Trophoblast cell (in vitro differentiated cells and primary cell): ENCODE measurements at regions not wholly inside any gene's neighbourhood (a gene's known extent, or its start where the extent isn't known, plus 50 kb on each side); places are given as distances from the start of the nearest gene placed in this dataset.

Source experiments
- DNase-seq, 2 donors: peaks; one replicate each; pipeline ENCODE4 v3.0.0-alpha.2; 2016
- H2AFZ ChIP-seq: 2 replicates; pipeline ENCODE4 v1.6.1; 2013; ENCODE audit warnings: low read length, moderate library complexity, mild to moderate bottlenecking; ENCODE audit not compliant: insufficient read depth, poor library complexity
- H2AK5ac ChIP-seq: 2 replicates; pipeline ENCODE4 v1.6.1; 2013; ENCODE audit warnings: mild to moderate bottlenecking, low read length
- H2BK120ac ChIP-seq: 2 replicates; pipeline ENCODE4 v1.6.1; 2013; ENCODE audit warnings: low read length, mild to moderate bottlenecking, moderate library complexity; ENCODE audit not compliant: insufficient read depth, poor library complexity
- H2BK12ac ChIP-seq: 2 replicates; pipeline ENCODE4 v1.6.1; 2013; ENCODE audit warnings: mild to moderate bottlenecking, low read length, moderate library complexity
- H2BK5ac ChIP-seq: 2 replicates; pipeline ENCODE4 v1.6.1; 2013; ENCODE audit warnings: low read length, low read depth, moderate library complexity, mild to moderate bottlenecking; ENCODE audit not compliant: poor library complexity
- H3K14ac ChIP-seq: 2 replicates; pipeline ENCODE4 v1.6.1; 2013; ENCODE audit warnings: mild to moderate bottlenecking, low read length
- H3K18ac ChIP-seq: 2 replicates; pipeline ENCODE4 v1.6.1; 2013; ENCODE audit warnings: mild to moderate bottlenecking, low read length
- H3K23ac ChIP-seq: 2 replicates; pipeline ENCODE4 v1.6.1; 2013; ENCODE audit warnings: low read length
- H3K27ac ChIP-seq: 2 replicates; pipeline ENCODE4 v1.5.1; 2013; ENCODE audit warnings: low read depth, mild to moderate bottlenecking, inconsistent platforms, low read length, moderate library complexity
- H3K27me3 ChIP-seq: 2 replicates; pipeline ENCODE4 v1.6.1; 2013; ENCODE audit warnings: inconsistent platforms, mild to moderate bottlenecking, low read length, moderate library complexity; ENCODE audit not compliant: insufficient read depth
- H3K36me3 ChIP-seq, 2 experiments: 1 replicate in 1 of 2; 2 replicates in 1 of 2; pipeline ENCODE4 v1.6.1; 2013; ENCODE audit warnings: low read length in 2 of 2, mild to moderate bottlenecking in 2 of 2, moderate library complexity in 1 of 2; ENCODE audit not compliant: insufficient read depth in 2 of 2, control insufficient read depth in 1 of 2
- H3K4ac ChIP-seq: 2 replicates; pipeline ENCODE4 v1.6.1; 2013; ENCODE audit warnings: low read depth, mild to moderate bottlenecking, low read length, moderate library complexity
- H3K4me1 ChIP-seq, 2 experiments: 1 replicate in 1 of 2; 2 replicates in 1 of 2; pipeline ENCODE4 v1.6.1; 2013; ENCODE audit warnings: low read length in 2 of 2, mild to moderate bottlenecking in 2 of 2, moderate library complexity in 1 of 2; ENCODE audit not compliant: insufficient read depth in 2 of 2, control insufficient read depth in 1 of 2
- H3K4me2 ChIP-seq: 2 replicates; pipeline ENCODE4 v1.6.1; 2013; ENCODE audit warnings: inconsistent platforms, mild to moderate bottlenecking, low read length, moderate library complexity
- H3K4me3 ChIP-seq: 2 replicates; pipeline ENCODE4 v1.5.1; 2013; ENCODE audit warnings: mild to moderate bottlenecking, low read depth, low read length, inconsistent platforms
- H3K79me1 ChIP-seq: one replicate; pipeline ENCODE4 v1.6.1; 2013; ENCODE audit warnings: low read length
- H3K79me2 ChIP-seq: 2 replicates; pipeline ENCODE4 v1.6.1; 2013; ENCODE audit warnings: low read length, mild to moderate bottlenecking; ENCODE audit not compliant: control insufficient read depth, insufficient read depth, poor library complexity
- H3K9ac ChIP-seq: 2 replicates; pipeline ENCODE4 v1.6.1; 2013; ENCODE audit warnings: mild to moderate bottlenecking, low read length
- H3K9me3 ChIP-seq: 2 replicates; pipeline ENCODE4 v1.6.1; 2013; ENCODE audit warnings: low read depth, mild to moderate bottlenecking, control low read depth, inconsistent platforms, low read length; ENCODE audit not compliant: insufficient read depth
- H4K12ac ChIP-seq: 2 replicates; pipeline ENCODE4 v1.6.1; 2013; ENCODE audit warnings: low read depth, mild to moderate bottlenecking, low read length, moderate library complexity
- H4K8ac ChIP-seq: 2 replicates; pipeline ENCODE4 v1.6.1; 2013; ENCODE audit warnings: low read depth, mild to moderate bottlenecking, low read length, moderate library complexity
- H4K91ac ChIP-seq: one replicate; pipeline ENCODE4 v1.6.1; 2013; ENCODE audit warnings: low read depth, mild to moderate bottlenecking, low read length, moderate library complexity
- WGBS: extraction: QIAGEN DNeasy Blood & Tissue Kit; methylation state at CpG from one replicate; pipeline ENCODE4 v1.1.7; 2013; ENCODE audit warnings: missing lambda C conversion rate; ENCODE audit not compliant: insufficient read length, insufficient coverage; ENCODE audit errors: extremely low coverage; 5-methylcytosine and 5-hydroxymethylcytosine counted together

- Histone ChIP-seq H2AK5ac (no peak overlapping the region), H3K27me3 (no peaks in the 10 kb centered on the region), H3K18ac (no peak overlapping the region), H4K12ac (no peak overlapping the region), H3K4me2 (no peak overlapping the region), H2AFZ (no peak overlapping the region), H3K79me1 (peaks cover 2% of the 10 kb centered on the region), H3K14ac (no peak overlapping the region), H3K9me3 (no peaks in the 10 kb centered on the region), H2BK12ac (no peak overlapping the region), H3K4me1 (no peaks in the 10 kb centered on the region), H4K91ac (no peak overlapping the region), H4K8ac (no peak overlapping the region), H3K4me3 (no peak overlapping the region), H2BK5ac (no peak overlapping the region), H3K36me3 (no peaks in the 10 kb centered on the region), H3K23ac (no peak overlapping the region), H3K79me2 (no peaks in the 10 kb centered on the region), H3K9ac (no peak overlapping the region), H3K4ac (no peak overlapping the region), H2BK120ac (no peak overlapping the region), H3K27ac (no peak overlapping the region)
- no peak for DNase-seq
These were observed 419.8 kb upstream of the TRIB2 start for GRCh38 chr2:12296915-12297314.

GRCh38 chr2:12298352-12298751 lies 418.4 kb upstream of the TRIB2 start:
- H4K91ac ChIP-seq, result no peak overlapping the region
- no peak overlapping the region for H3K4me2 ChIP-seq
- no CpG with 5 or more reads among the region's 2 CpGs for WGBS
- H3K9ac ChIP-seq, result no peak overlapping the region
- no peaks in the 10 kb centered on the region for H3K36me3 ChIP-seq
- H2AK5ac ChIP-seq, result no peak overlapping the region
- no peak overlapping the region for H2BK5ac ChIP-seq
- no peaks in the 10 kb centered on the region for H3K9me3 ChIP-seq
- H3K4me3 ChIP-seq, result no peak overlapping the region
- no peak for DNase-seq
- H3K79me2 ChIP-seq, result no peaks in the 10 kb centered on the region
- H4K8ac ChIP-seq, result no peak overlapping the region
- H3K4me1 ChIP-seq, result no peaks in the 10 kb centered on the region
- H3K27ac ChIP-seq, result no peak overlapping the region
- no peaks in the 10 kb centered on the region for H3K27me3 ChIP-seq
- no peak overlapping the region for H2BK12ac ChIP-seq
- no peak overlapping the region for H3K4ac ChIP-seq
- H3K79me1 ChIP-seq, result peaks cover 2% of the 10 kb centered on the region
- H3K18ac ChIP-seq, result no peak overlapping the region
- no peak overlapping the region for H2AFZ ChIP-seq
- no peak overlapping the region for H3K14ac ChIP-seq
- H3K23ac ChIP-seq, result no peak overlapping the region
- H2BK120ac ChIP-seq, result no peak overlapping the region
- H4K12ac ChIP-seq, result no peak overlapping the region

- Histone ChIP-seq H2BK12ac (no peak overlapping the region), H3K4me3 (no peak overlapping the region), H2BK120ac (no peak overlapping the region), H3K79me1 (peaks cover 2% of the 10 kb centered on the region), H3K4me1 (no peaks in the 10 kb centered on the region), H3K9me3 (no peaks in the 10 kb centered on the region), H3K79me2 (no peaks in the 10 kb centered on the region), H2AK5ac (no peak overlapping the region), H3K27ac (no peak overlapping the region), H2AFZ (no peak overlapping the region), H4K8ac (no peak overlapping the region), H4K91ac (no peak overlapping the region), H3K14ac (no peak overlapping the region), H3K18ac (no peak overlapping the region), H3K27me3 (no peaks in the 10 kb centered on the region), H3K9ac (no peak overlapping the region), H3K36me3 (no peaks in the 10 kb centered on the region), H3K23ac (no peak overlapping the region), H3K4me2 (no peak overlapping the region), H4K12ac (no peak overlapping the region), H2BK5ac (no peak overlapping the region), H3K4ac (no peak overlapping the region)
- WGBS, result no CpG with 5 or more reads among the region's 1 CpG
- no peak for DNase-seq
These were observed 417.3 kb upstream of the TRIB2 start for GRCh38 chr2:12299431-12299830.

- Histone ChIP-seq H3K9me3 (no peaks in the 10 kb centered on the region), H3K4me3 (no peak overlapping the region), H2BK120ac (no peak overlapping the region), H2BK5ac (no peak overlapping the region), H2AK5ac (no peak overlapping the region), H3K23ac (no peak overlapping the region), H3K4me1 (no peaks in the 10 kb centered on the region), H3K79me1 (peaks cover 2% of the 10 kb centered on the region), H3K4ac (no peak overlapping the region), H4K91ac (no peak overlapping the region), H3K18ac (no peak overlapping the region), H2AFZ (no peak overlapping the region), H3K36me3 (no peaks in the 10 kb centered on the region), H2BK12ac (no peak overlapping the region), H3K4me2 (no peak overlapping the region), H3K27me3 (no peaks in the 10 kb centered on the region), H3K14ac (no peak overlapping the region), H3K9ac (no peak overlapping the region), H4K12ac (no peak overlapping the region), H3K79me2 (no peaks in the 10 kb centered on the region), H3K27ac (no peak overlapping the region), H4K8ac (no peak overlapping the region)
- no CpG with 5 or more reads among the region's 4 CpGs for WGBS
- DNase-seq, result no peak
These were observed 416.6 kb upstream of the TRIB2 start for GRCh38 chr2:12300019-12300602.
